Lower leg skin (tissue), 3 donors: ENCODE measurements at regions not wholly inside any gene's neighbourhood (a gene's known extent, or its start where the extent isn't known, plus 50 kb on each side); places are given as distances from the start of the nearest gene placed in this dataset.

ENCODE experiments used
- CTCF ChIP-seq, 3 donors: fragments of 450-650 bp; IDR thresholded peaks; one replicate each; pipeline ENCODE4 v1.5.1; 2016; ENCODE audit warnings: antibody characterized with exemption in 3 of 3, mild to moderate bottlenecking in 3 of 3, moderate library complexity in 2 of 3
- POLR2A ChIP-seq, 2 donors: fragments of 450-650 bp; IDR thresholded peaks; one replicate each; pipeline ENCODE4 v1.6.1; 2016 to 2017; ENCODE audit warnings: antibody characterized with exemption in 2 of 2, mild to moderate bottlenecking in 1 of 2, moderate library complexity in 1 of 2

- no peak for TF ChIP-seq POLR2A (IDR thresholded peaks at IDR 0.05)
- no peak for TF ChIP-seq CTCF (IDR thresholded peaks at IDR 0.05)
These were observed 104.5 kb upstream of the SEC14L1 start for GRCh38 chr17:77036136-77036840.
